OCI-LY1 (cell line): ENCODE measurements at regions not wholly inside any gene's neighbourhood (a gene's known extent, or its start where the extent isn't known, plus 50 kb on each side); places are given as distances from the start of the nearest gene placed in this dataset.

Experiments
- CTCF ChIP-seq: fragments of 200-600 bp; sonication (generic), shearing (Covaris generic); IDR thresholded peaks from 2 replicates; pipeline ENCODE4 v1.5.1; 2017; ENCODE audit warnings: mild to moderate bottlenecking, antibody characterized with exemption, low read length, moderate library complexity, mixed read lengths
- EZH2 ChIP-seq: fragments of 200-600 bp; sonication (generic), shearing (Covaris generic); IDR thresholded peaks from 2 replicates; pipeline ENCODE4 v1.8.0; 2017; ENCODE audit warnings: borderline replicate concordance, mixed run types, mild to moderate bottlenecking, antibody characterized with exemption, low read length, moderate library complexity, mixed read lengths

- TF ChIP-seq CTCF (no peak), EZH2 (no peak)
Measured at GRCh38 chr4:131613086-131613823, 1535.8 kb upstream of the PCDH10 start.
